ENCODE measurements at regions not wholly inside any gene's neighbourhood (a gene's known extent, or its start where the extent isn't known, plus 50 kb on each side); places are given as distances from the start of the nearest gene placed in this dataset.

- Histone ChIP-seq H3K36me3 (ENCODE audit: insufficient read depth) (no peaks in the 10 kb centered on the region), H3K4me2 (no peak overlapping the region), H3K27ac (ENCODE audit: low read depth) (no peak overlapping the region), H3K79me2 (replicated peaks; ENCODE audit: insufficient read depth) (no peaks in the 10 kb centered on the region), H2AFZ (no peak overlapping the region; the same call in 1 of the 2 replicates), H3F3A (replicated peaks; ENCODE audit: low read depth) (no peaks in the 10 kb centered on the region), H4K20me1 (replicated peaks; ENCODE audit: insufficient read depth) (no peaks in the 10 kb centered on the region), H3K9me2 (ENCODE audit: insufficient read depth) (0 out of 2 replicates have a peak, but pooled peaks cover 3% of the 10 kb centered on the region), H3K27me3 (ENCODE audit: insufficient read depth) (no peaks in the 10 kb centered on the region), H3K4me3 (no peak overlapping the region), H3K4me1 (ENCODE audit: insufficient read depth) (no peaks in the 10 kb centered on the region)
- Mint-ChIP-seq H3K9me3 (no peaks in the 10 kb centered on the region), H3K4me3 (no peak overlapping the region), H3K4me1 (no peaks in the 10 kb centered on the region), H3K36me3 (ENCODE audit: low read depth) (no peaks in the 10 kb centered on the region; the same call in 2 of the 3 replicates), H3K27ac (no peak overlapping the region), H3K27me3 (ENCODE audit: insufficient read depth, low read depth, poor library complexity) (no peaks in the 10 kb centered on the region)
- TF ChIP-seq CTCF (conservative IDR thresholded peaks at IDR 0.05; ENCODE audit: low read depth in 2 of 2) (no peak), EZH2 (IDR thresholded peaks at IDR 0.05; ENCODE audit: low read depth, unreplicated experiment) (no peak), NANOG (IDR thresholded peaks at IDR 0.05; ENCODE audit: borderline replicate concordance) (no peak), EZH2phosphoT487 (IDR thresholded peaks at IDR 0.05; ENCODE audit: unreplicated experiment) (no peak), ZNF331 (CRISPR knock-in tag; IDR thresholded peaks at IDR 0.05; ENCODE audit: low read depth) (no peak), JUNB (IDR thresholded peaks at IDR 0.05; ENCODE audit: unreplicated experiment) (no peak), STAT1 (IDR thresholded peaks at IDR 0.05; ENCODE audit: unreplicated experiment) (no peak), ZNF114 (CRISPR knock-in tag; IDR thresholded peaks at IDR 0.05) (no peak)
- DNase-seq (ENCODE audit: low spot score) (no peak), ATAC-seq (no peak)
Observed at GRCh38 chr11:25436326-25436725, 895.6 kb upstream of the ANO3 start.

GRCh38 chr11:25441421-25441820, 890.5 kb upstream of the ANO3 start:
- Mint-ChIP-seq H3K27ac (no peak overlapping the region), H3K4me3 (no peak overlapping the region)
- no peak for ATAC-seq
- no peak for TF ChIP-seq ZNF331 (CRISPR knock-in tag; IDR thresholded peaks at IDR 0.05; ENCODE audit: low read depth)
- no peak for TF ChIP-seq JUNB (IDR thresholded peaks at IDR 0.05; ENCODE audit: unreplicated experiment)
- no peak for TF ChIP-seq ZNF462 (CRISPR knock-in tag; IDR thresholded peaks at IDR 0.05)
- no peak for TF ChIP-seq STAT1 (IDR thresholded peaks at IDR 0.05; ENCODE audit: unreplicated experiment)
- TF ChIP-seq CREB1 (CRISPR knock-in tag; IDR thresholded peaks at IDR 0.05; ENCODE audit: low read depth), result no peak
- no peak for TF ChIP-seq ZNF114 (CRISPR knock-in tag; IDR thresholded peaks at IDR 0.05)
- no peak for TF ChIP-seq ETS1 (IDR thresholded peaks at IDR 0.05)
- no peak for TF ChIP-seq EZH2 (IDR thresholded peaks at IDR 0.05; ENCODE audit: low read depth, unreplicated experiment)

More at GRCh38 chr11:25441421-25441820, 890.5 kb upstream of the ANO3 start:
- Histone ChIP-seq H3K4me1 (ENCODE audit: insufficient read depth) (no peaks in the 10 kb centered on the region), H3K4me2 (no peak overlapping the region), H3K27me3 (ENCODE audit: insufficient read depth) (no peaks in the 10 kb centered on the region), H3F3A (replicated peaks; ENCODE audit: low read depth) (no peaks in the 10 kb centered on the region), H3K27ac (ENCODE audit: low read depth) (no peak overlapping the region), H2AFZ (no peak overlapping the region), H4K20me1 (replicated peaks; ENCODE audit: insufficient read depth) (no peaks in the 10 kb centered on the region), H3K4me3 (no peak overlapping the region), H3K36me3 (ENCODE audit: insufficient read depth) (no peaks in the 10 kb centered on the region), H3K79me2 (replicated peaks; ENCODE audit: insufficient read depth) (no peaks in the 10 kb centered on the region), H3K9me2 (ENCODE audit: insufficient read depth) (0 out of 2 replicates have a peak, but pooled peaks cover 3% of the 10 kb centered on the region)
- H3K36me3 Mint-ChIP-seq (ENCODE audit: low read depth), result no peaks in the 10 kb centered on the region
- H3K4me1 Mint-ChIP-seq, result no peaks in the 10 kb centered on the region
- H3K9me3 Mint-ChIP-seq, result no peaks in the 10 kb centered on the region
- no peak for DNase-seq (ENCODE audit: low spot score)
- no peaks in the 10 kb centered on the region for H3K27me3 Mint-ChIP-seq (ENCODE audit: insufficient read depth, low read depth, poor library complexity)

Data from GM23338 (cell line).